ENCODE measurements at regions not wholly inside any gene's neighbourhood (a gene's known extent, or its start where the extent isn't known, plus 50 kb on each side); places are given as distances from the start of the nearest gene placed in this dataset.

DNA sequence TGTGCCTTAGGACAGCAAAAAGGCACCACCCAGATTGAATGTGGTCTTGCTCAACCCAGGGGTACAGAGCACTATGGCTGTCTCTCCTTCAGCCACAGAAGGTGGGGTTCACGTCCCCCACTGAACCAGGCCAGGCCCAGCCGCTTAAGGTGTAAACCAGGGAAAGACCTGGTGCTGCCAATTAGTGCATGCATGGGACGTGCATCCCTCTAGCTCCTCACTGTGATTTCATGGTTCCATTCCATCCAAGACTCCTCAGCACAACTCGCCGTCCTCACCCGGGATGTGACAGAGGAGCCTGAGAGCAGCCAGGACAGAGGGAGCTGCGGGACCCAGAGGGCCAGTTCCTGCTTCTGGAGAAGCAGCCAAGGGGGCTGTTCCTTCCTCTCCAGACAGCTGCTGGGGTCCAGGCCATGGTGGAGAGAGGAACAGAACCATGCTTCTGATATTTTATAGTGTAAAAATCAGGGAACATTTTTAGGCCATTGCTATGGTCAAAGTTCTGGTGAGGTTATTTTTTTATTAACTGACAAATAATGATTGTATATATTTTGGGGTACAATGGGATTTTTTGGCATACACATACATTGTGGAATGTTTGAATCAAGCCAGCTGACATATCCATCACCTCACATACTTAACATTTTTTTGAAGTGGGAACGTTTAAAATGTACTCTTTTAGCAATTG lies 492.2 kb upstream of the B3GAT1 start (continued):
- TF ChIP-seq TCF7L2 (IDR thresholded peaks at IDR 0.05; ENCODE audit: borderline replicate concordance, extremely low read depth, insufficient read depth, insufficient read length) (no peak), POLR2AphosphoS5 (IDR thresholded peaks at IDR 0.05; ENCODE audit: low read depth, low read length) (no peak)

- ChIA-PET POLR2A (no interaction called here), CTCF (no interaction called here), RAD21 (ENCODE audit: low non-redundant PET in 1 of 2, low total read pairs in 2 of 2, uncharacterized antibody in 2 of 2, unreplicated experiment in 2 of 2) (no interaction called here)
- DNase-seq (ENCODE audit: low read depth, low spot score) = no peak
- H3K4me2 ChIP-seq (ENCODE audit: low read length) = no peak overlapping the region
- intact Hi-C loops (cut with micrococcal nuclease) = no loop called here
- H3K9me3 ChIP-seq (ENCODE audit: control insufficient read depth in 1 of 2, insufficient read depth in 1 of 2, low read depth in 1 of 2, low read length in 2 of 2) = no peaks in the 10 kb centered on the region
- H3K9ac ChIP-seq (ENCODE audit: low read length) = no peak overlapping the region
- H3K9me2 ChIP-seq (ENCODE audit: insufficient read depth) = no peaks in the 10 kb centered on the region
- H3K79me2 ChIP-seq (ENCODE audit: insufficient read depth, low read length) = no peaks in the 10 kb centered on the region
- no peak for ATAC-seq
- H3K27me3 ChIP-seq (ENCODE audit: insufficient read depth, low read length) = peaks cover 70% of the 10 kb centered on the region
- no peaks in the 10 kb centered on the region for H4K20me1 ChIP-seq (ENCODE audit: insufficient read depth)
- H3K4me1 ChIP-seq (ENCODE audit: control insufficient read depth in 1 of 2, insufficient read depth in 2 of 2, low read length in 2 of 2) = no peaks in the 10 kb centered on the region
- H3K27ac ChIP-seq (ENCODE audit: low read depth, low read length) = no peak overlapping the region
- BruUV-seq (replicated peaks) = no TSS peak
- H2AFZ ChIP-seq (ENCODE audit: low read depth, low read length, poor library complexity, severe bottlenecking) = no peak overlapping the region
- H3K4me3 ChIP-seq (replicated peaks in 1 of 2; ENCODE audit: low read depth in 1 of 2, low read length in 2 of 2) = no peak overlapping the region
- H3K36me3 ChIP-seq (ENCODE audit: control insufficient read depth in 1 of 2, insufficient read depth in 2 of 2, low read length in 2 of 2) = no peaks in the 10 kb centered on the region
- TF ChIP-seq SIN3A (IDR thresholded peaks at IDR 0.05; ENCODE audit: low read depth) (no peak), REST (IDR thresholded peaks at IDR 0.05; ENCODE audit: low read depth) (no peak), MAX (IDR thresholded peaks at IDR 0.05) (no peak), CEBPB (IDR thresholded peaks at IDR 0.05; ENCODE audit: low read depth) (no peak), EZH2phosphoT487 (IDR thresholded peaks at IDR 0.05; ENCODE audit: borderline replicate concordance) (no peak), ZNF274 (IDR thresholded peaks at IDR 0.05; ENCODE audit: low read depth, low read length) (no peak), EZH2 (IDR thresholded peaks at IDR 0.05) (no peak), ELF1 (IDR thresholded peaks at IDR 0.05; ENCODE audit: borderline replicate concordance, low read depth) (no peak), SP1 (IDR thresholded peaks at IDR 0.05; ENCODE audit: low read depth) (no peak), TCF7L2 (IDR thresholded peaks at IDR 0.05; ENCODE audit: borderline replicate concordance, extremely low read depth, insufficient read depth, insufficient read length) (no peak), RAD21 (IDR thresholded peaks at IDR 0.05; ENCODE audit: low read depth) (no peak), JUND (IDR thresholded peaks at IDR 0.05) (no peak)
- TF ChIP-seq, protein P1, sequence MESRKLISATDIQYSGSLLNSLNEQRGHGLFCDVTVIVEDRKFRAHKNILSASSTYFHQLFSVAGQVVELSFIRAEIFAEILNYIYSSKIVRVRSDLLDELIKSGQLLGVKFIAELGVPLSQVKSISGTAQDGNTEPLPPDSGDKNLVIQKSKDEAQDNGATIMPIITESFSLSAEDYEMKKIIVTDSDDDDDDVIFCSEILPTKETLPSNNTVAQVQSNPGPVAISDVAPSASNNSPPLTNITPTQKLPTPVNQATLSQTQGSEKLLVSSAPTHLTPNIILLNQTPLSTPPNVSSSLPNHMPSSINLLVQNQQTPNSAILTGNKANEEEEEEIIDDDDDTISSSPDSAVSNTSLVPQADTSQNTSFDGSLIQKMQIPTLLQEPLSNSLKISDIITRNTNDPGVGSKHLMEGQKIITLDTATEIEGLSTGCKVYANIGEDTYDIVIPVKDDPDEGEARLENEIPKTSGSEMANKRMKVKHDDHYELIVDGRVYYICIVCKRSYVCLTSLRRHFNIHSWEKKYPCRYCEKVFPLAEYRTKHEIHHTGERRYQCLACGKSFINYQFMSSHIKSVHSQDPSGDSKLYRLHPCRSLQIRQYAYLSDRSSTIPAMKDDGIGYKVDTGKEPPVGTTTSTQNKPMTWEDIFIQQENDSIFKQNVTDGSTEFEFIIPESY (IDR thresholded peaks at IDR 0.05; ENCODE audit: extremely low read depth, insufficient replicate concordance, low read length) = no peak
- TF ChIP-seq, protein P2, sequence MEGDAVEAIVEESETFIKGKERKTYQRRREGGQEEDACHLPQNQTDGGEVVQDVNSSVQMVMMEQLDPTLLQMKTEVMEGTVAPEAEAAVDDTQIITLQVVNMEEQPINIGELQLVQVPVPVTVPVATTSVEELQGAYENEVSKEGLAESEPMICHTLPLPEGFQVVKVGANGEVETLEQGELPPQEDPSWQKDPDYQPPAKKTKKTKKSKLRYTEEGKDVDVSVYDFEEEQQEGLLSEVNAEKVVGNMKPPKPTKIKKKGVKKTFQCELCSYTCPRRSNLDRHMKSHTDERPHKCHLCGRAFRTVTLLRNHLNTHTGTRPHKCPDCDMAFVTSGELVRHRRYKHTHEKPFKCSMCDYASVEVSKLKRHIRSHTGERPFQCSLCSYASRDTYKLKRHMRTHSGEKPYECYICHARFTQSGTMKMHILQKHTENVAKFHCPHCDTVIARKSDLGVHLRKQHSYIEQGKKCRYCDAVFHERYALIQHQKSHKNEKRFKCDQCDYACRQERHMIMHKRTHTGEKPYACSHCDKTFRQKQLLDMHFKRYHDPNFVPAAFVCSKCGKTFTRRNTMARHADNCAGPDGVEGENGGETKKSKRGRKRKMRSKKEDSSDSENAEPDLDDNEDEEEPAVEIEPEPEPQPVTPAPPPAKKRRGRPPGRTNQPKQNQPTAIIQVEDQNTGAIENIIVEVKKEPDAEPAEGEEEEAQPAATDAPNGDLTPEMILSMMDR (IDR thresholded peaks at IDR 0.05 in 2 of 3, conservative IDR thresholded peaks at IDR 0.05 in 1 of 3; ENCODE audit: borderline replicate concordance in 1 of 3, insufficient read depth in 1 of 3, low read depth in 2 of 3, low read length in 2 of 3) = no peak
These were observed 490.2 kb upstream of the B3GAT1 start for GRCh38 chr11:134901955-134902918.

All from HCT116 (cell line).